ENCODE measurements at regions not wholly inside any gene's neighbourhood (a gene's known extent, or its start where the extent isn't known, plus 50 kb on each side); places are given as distances from the start of the nearest gene placed in this dataset.

DNA sequence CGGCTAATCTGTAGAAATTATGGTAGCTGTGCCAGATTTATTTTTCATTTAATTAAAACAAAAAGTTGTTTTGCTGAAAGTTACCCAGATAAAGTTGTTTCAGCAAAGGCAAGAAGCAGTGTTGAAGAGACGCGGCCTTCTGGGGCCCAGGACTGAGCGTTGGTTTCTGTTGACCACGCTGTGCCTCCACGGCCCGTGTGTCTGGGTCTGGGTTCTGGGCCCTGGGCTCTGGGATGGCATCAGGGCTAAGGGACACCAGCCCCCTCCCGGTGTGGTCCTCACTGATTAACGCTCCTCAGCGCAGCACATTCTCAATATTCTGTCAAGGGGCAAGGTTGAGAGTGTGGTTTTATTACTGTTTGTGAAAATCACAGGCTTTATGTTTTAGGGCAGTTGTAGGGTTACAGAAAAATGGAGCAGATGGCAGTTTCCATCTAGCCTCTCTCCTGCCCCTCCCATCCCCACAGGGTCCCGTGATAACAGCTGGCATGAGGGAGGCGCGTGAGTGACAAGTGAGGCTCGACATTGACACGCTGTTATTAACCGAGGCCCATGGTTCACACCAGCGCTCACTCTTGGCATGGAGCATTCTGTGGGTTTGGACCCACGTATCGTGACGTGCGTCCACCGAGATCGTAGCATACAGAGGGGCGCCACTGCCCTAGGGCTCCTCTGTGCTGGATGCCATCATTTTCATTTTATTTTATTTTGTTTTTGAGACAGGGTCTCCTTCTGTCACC, 1231.4 kb downstream of the BRD1 start:
- no peak for DNase-seq

- DNase-seq: no peak
Observed at GRCh38 chr22:48595511-48595905, 1232.2 kb downstream of the BRD1 start.

- DNase-seq: no peak
Observed at GRCh38 chr22:48594757-48595510, 1232.7 kb downstream of the BRD1 start.

DNA sequence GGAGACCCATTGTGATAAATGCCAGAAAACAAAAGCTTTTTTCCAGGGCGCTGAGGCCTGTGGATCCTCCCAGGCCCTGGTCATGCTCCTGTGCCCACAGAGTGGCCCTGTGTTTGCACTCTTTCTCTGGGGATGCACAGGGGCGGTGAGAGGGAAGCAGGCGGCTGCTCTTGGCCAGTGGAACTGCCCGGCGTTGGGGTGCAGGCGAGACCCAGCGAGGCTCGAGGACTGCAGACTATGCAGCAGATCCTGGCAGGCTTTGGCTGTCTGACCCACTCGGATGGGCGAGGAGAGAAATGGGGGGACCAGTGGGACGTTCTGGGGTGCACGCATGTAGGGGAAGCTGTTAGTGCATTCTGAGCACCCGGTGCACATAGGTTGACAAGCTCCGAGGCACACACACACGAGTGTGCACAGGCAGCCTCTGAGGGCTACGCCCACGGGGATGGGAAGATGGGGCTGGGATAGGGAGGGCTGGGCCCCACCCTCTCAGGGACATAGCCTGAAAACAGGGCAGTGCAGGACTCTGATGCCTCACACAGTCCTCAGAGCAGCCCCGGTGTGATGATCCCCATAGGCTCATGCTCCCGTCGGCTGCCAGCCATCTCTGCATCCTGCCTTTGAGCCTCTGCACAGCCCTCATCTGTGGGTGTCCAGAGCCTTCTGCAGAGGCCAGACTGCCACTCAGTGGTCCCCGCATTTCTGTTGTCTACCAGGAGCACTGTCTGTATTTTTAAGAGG, 1233.5 kb downstream of the BRD1 start:
- DNase-seq: no peak

GRCh38 chr22:48593551-48593950, 1234.1 kb downstream of the BRD1 start:
- no peak for DNase-seq

DNA sequence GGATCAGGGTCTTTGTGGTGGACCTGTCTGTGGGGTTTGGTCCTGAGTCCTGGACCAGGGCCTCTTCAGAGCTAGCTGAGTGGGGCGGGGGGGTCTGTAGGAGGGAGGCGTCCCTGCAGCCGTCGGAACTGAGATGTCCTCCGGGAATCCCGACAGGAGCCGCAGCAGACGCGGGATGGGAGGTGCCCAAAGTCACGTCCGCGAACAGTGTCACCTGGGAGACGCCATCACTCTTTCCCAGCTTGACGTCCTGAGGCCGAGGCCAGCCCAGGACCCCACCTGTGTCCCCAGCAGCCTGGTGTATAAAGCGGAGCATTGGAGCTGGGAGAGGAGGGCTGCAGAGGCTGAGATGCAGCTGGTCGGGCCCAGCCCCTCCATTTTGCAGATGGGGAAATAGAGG, 1234.7 kb downstream of the BRD1 start:
- no peak for DNase-seq

DNA sequence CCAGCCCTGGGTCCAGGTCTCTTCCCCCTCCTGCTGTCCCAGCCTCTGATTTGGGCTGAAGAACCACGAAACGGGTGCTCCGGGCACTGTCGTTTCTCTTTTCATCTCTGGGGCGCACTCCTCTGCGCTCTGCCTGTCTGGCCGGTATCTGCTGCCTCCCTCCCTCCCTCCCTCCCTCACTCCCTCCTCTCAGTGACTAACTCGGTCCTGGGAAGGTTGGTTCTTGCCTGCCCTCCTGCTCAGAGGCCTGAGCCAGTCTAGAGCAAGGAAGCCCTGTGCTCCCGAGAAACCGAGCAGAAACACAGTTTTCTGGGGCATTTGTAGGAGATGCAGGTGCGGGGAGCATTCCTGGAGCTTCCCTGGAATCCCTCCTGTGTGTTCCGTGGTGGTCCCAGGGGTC, 1235.2 kb downstream of the BRD1 start:
- no peak for DNase-seq

GRCh38 chr22:48592066-48592345, 1235.7 kb downstream of the BRD1 start:
- DNase-seq: no peak

GRCh38 chr22:48591286-48592065, 1236.2 kb downstream of the BRD1 start:
- no peak for DNase-seq

- DNase-seq: no peak
Observed at GRCh38 chr22:48589901-48590300, 1237.8 kb downstream of the BRD1 start.

DNA sequence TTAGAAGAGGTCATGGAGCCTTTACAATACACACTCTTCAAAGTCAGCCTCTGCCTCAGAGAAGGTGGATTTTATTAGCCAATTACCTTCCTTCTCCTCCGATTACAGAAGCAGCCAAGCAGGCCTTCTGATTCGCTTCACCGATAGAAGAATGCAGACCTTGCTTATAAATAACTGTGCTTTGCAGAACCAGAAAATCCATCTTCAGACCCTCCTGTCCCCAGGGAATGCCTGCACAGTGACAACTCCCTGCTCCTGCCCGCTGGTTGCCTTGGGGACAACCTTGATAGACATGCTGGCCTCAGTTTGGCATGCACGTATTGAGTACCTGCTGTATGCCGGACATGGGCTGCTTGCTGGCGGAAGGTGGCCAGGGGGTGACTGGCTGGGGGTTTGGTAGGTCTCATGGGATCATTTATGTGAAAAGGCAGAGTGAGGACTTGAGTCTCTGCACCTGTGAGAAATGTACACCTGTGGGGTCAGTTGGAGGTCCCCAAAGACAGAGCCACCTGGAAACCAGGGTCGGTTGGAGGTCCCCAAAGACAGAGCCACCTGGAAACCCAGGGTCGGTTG, 1238.7 kb downstream of the BRD1 start:
- DNase-seq: no peak

GRCh38 chr22:48588151-48588877, 1239.4 kb downstream of the BRD1 start:
- no peak for DNase-seq

GRCh38 chr22:48587236-48587865, 1240.3 kb downstream of the BRD1 start:
- no peak for DNase-seq

DNA sequence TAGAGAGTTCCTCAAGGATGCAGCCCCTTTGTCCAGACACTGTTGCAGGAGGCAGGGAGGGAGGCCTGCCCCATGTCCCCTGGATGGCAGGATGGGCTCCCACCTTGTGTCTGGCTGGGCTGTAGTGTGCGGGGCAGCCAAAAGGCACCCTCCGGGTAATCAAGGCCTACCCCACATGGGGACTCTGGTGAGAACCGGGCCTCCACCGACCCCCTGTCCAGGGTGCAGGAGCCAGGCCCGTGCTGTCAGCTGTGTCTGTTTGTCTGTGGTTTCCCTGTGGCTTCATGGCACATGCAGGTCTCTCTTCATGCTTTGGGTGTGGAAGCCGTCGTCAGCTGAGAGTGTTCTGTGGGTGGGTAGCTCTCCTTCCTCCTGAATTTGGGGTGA, 1240.9 kb downstream of the BRD1 start:
- DNase-seq: no peak

DNA sequence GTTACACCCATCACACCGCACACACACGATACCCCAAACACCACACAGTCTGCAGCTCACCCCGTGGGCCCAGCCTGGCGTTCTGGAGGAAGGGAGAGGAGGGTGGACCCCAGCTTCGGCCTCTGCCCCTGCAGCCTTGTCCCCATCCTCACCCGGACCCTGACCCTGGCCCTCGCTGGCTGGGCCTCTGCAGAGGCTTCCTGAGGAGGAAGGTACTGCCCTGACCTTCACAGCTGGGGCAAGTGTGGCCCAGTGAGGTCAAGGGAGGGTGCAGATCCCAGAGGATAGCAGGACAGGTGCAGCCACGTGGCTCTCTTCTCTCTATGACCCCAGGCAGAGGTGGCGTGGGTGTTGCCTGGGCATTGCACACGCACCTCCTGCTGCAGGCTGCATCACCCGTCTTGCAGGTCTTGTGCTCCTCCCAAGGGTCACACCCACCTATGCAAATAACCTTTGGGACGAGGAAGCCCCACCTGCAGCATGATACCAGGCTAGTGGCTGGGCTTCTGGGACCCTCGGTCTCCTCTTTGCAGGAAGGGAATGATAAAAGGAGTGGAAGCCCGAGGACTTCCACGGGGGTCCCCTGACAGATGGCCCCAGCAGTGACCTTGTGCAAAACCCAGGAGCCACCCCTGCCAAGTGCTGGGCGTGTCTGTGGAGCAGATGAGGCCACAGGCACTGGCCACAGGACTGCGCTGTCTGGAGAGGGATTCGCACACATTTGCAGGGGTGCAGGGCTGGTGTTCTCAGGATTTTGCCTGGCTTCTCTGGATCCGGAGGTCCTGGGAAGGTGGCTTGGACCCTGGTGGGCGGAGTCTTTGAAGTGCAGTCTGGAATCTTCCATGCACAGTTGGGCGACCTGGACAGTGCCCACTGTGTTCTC, 1241.5 kb downstream of the BRD1 start:
- DNase-seq: no peak

DNA sequence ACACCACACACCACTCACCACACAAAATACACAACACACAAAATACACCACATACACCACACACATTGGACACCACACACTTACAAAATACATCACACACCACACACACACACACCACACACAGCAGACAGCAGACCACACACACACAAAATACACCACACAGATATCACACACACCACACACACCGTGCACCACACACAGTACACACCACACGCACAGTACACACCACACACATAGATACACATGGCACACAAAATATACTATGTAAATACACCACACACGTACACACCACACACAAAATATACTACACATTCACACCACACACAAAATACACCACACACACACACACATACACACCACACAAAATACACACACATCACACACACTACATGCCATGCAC, 1243.5 kb downstream of the BRD1 start:
- DNase-seq: no peak

- no peak for DNase-seq
Observed at GRCh38 chr22:48581796-48582469, 1245.7 kb downstream of the BRD1 start.

DNA sequence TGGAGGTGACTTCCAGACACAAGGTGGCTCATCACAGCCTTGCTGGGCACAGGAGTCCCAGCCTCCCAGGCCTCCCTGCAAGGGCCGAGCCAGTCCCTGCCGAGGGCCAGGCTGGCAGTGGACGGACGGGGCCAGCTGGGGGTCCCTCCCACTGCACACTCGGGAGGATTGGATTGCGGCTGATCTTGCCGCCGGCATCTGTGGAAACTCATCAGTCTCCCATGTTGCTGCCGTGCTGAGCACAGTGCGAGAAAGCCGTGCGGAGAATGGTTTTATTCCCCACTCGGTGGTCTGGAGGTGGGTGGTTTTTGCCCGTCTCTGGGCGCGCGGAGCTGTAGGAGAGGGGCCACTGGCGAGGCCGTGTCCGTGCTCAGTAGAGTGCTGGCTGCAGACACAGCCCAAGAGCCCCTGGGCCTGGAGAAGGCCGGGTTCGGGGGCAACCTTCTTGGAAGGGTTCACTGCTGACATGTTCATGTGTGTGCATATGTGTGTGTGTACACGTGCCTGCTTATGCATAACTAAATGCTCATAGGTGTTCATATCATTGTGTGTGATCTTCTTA, 1246.4 kb downstream of the BRD1 start:
- no peak for DNase-seq

DNA sequence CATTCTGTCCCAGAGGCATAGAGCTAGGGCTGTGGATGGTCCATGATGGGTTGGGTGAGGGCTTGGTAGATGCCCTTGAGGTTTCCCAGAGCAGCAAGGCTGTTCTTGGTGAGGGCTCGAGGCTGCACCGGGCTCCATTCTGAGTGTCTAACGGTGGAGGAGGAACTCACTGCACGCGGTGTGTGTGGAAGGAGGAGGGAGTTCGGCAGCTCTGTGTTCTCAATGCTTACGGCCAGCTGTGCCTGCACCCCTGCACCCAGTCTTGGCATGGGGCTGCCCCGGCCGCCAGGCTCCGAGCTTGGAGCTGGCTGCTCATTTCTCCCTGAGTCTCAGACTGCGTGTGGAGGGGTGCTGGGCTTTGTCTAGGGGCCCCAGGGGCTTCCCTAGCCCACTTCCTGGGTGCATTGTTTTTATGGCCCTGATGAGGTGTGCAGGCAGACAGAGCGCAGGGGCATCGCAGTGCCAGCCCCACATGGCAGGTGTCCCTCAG, 1247.1 kb downstream of the BRD1 start:
- DNase-seq: no peak

DNA sequence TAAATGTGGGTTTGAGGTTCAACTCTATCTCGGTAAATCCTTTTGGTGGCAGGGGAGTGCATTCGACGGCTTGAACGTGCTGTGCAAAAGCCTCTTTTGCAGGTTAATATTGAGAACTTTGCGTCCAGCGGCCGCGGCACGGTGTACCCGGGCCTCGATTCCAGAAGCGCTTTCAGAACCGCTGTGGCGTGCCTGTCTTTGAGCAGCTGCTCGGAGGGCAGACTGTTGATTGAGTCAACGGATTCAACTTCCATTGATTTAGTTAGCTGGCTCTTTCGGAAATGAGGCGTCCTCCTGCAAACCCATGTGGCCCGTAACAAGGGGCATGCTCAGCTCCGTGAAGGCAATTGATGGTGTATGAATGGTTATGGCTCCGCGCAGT, 1247.8 kb downstream of the BRD1 start:
- DNase-seq: no peak

Measured in stimulated activated CD4-positive, alpha-beta T cell treated with anti-CD3 and anti-CD28 coated beads, Interleukin-4, amount 100 ng/mL, for 24 hours (primary cell).